Large intestine (tissue), 3 donors: ENCODE measurements at regions not wholly inside any gene's neighbourhood (a gene's known extent, or its start where the extent isn't known, plus 50 kb on each side); places are given as distances from the start of the nearest gene placed in this dataset.

Experiments used
- DNase-seq, 2 donors: peaks; one replicate each; pipeline versions ENCODE4 v3.0.0 to v3.0.0-alpha.2; 2013
- H3K27ac ChIP-seq: one replicate; pipeline ENCODE4 v1.5.1; 2013; ENCODE audit warnings: low read length
- H3K27me3 ChIP-seq: 2 replicates; pipeline ENCODE4 v1.6.1; 2013; ENCODE audit warnings: low read length; ENCODE audit not compliant: control insufficient read depth, insufficient read depth
- H3K36me3 ChIP-seq: 2 replicates; pipeline ENCODE4 v1.6.1; 2013; ENCODE audit warnings: low read length; ENCODE audit not compliant: control insufficient read depth, insufficient read depth
- H3K4me1 ChIP-seq: one replicate; pipeline ENCODE4 v1.6.1; 2013; ENCODE audit warnings: low read length; ENCODE audit not compliant: control insufficient read depth, insufficient read depth
- H3K4me3 ChIP-seq: one replicate; pipeline ENCODE4 v1.5.1; 2013; ENCODE audit warnings: low read length
- H3K9me3 ChIP-seq: one replicate; pipeline ENCODE4 v1.6.1; 2013; ENCODE audit warnings: mild to moderate bottlenecking, low read depth, low read length, moderate library complexity; ENCODE audit not compliant: control insufficient read depth
- WGBS: methylation state at CpG from one replicate; pipeline ENCODE4 v1.1.5; 2013; ENCODE audit warnings: low lambda C conversion rate; ENCODE audit not compliant: insufficient coverage; 5-methylcytosine and 5-hydroxymethylcytosine counted together

GRCh38 chr17:69732272-69732918, 317.9 kb downstream of the MAP2K6 start:
- no peaks in the 10 kb centered on the region for H3K36me3 ChIP-seq
- no peak overlapping the region for H3K27ac ChIP-seq
- 60% methylated on average over 1 of the region's 3 CpGs for WGBS
- no peaks in the 10 kb centered on the region for H3K27me3 ChIP-seq
- DNase-seq: no peak
- H3K4me3 ChIP-seq: no peak overlapping the region
- H3K9me3 ChIP-seq: no peaks in the 10 kb centered on the region
- no peaks in the 10 kb centered on the region for H3K4me1 ChIP-seq

DNA sequence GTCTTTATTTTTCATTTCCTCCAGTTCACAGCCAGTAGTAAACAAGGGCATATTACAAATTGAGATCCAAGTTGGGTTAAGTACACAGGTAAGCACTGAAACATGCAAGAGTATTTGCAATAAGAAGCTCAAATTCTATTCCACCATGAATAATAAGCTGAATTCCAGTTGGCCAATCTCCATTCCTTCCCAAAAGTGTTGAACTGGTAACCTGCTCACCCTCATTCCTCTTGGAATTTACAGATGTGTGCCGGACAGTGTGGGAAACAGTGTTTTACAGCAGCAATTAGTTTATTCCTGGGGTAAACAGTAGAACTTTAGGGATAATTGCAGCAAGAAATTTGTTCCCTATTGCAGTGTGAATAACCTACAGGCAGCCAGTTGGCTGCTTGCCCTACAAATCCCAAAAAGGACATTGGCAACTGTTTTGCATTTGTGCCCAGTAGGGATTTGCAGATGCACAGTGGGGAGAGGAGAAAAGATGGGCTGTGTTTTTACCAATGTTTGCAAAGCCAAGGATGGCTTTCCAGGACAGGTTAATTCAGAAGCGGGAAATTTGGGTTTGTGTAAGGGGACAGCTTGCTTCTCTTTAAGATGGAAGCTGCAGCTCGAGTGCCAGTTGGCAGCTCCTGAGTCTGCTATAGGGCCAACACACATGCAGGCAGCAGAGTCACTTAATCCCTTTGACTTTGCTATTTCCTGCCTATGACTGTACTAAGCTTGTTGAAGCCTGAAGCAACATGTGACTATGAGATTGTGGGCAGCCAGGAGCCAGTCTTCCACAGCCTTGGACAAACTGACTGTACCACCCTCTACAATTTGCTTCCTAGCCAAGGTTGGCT, 318.9 kb downstream of the MAP2K6 start:
- H3K36me3 ChIP-seq: no peaks in the 10 kb centered on the region
- H3K4me1 ChIP-seq: no peaks in the 10 kb centered on the region
- H3K27me3 ChIP-seq: no peaks in the 10 kb centered on the region
- H3K27ac ChIP-seq: no peak overlapping the region
- no peak for DNase-seq
- no CpG with 5 or more reads among the region's 3 CpGs for WGBS
- no peak overlapping the region for H3K4me3 ChIP-seq
- H3K9me3 ChIP-seq: no peaks in the 10 kb centered on the region

DNA sequence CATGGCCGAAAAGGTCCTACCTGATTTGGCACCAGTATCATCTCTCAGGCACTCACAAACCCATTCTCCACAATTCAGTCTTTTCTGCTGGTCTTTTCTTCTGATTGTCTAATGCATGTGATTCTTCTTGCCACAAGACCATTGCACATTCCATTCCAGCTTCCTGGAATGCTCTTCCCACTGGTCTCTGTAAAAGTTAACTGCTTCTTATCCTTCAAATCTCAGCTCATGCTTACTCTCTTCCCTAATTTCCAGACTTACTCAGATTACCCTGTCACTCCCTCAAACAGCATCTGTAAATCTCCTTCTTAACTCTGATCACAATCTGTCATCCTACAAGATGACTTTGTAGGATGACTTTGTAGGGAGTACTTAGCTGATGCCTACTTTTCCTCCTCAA, 320.2 kb downstream of the MAP2K6 start:
- DNase-seq: no peak
- Histone ChIP-seq H3K27me3 (no peaks in the 10 kb centered on the region), H3K36me3 (no peaks in the 10 kb centered on the region), H3K9me3 (no peaks in the 10 kb centered on the region), H3K4me3 (no peak overlapping the region), H3K27ac (no peak overlapping the region), H3K4me1 (no peaks in the 10 kb centered on the region)
- WGBS: 100% methylated on average over 1 of the region's 1 CpG

DNA sequence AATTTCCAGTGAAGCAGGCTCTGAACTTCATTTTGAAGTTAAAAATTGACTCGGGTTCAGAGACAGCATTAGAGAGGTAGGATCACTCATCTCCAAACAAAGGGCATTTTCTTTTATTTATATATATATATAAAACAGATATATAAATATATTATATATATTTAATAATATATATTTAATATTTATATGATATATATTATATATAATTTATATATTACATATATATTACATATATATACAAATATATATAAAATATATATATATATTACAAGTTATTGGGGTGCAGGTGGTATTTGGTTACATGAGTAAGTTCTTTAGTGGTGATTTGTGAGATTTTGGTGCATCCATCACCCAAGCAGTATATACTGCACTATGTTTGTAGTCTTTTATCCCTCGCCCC, 320.8 kb downstream of the MAP2K6 start:
- no peak overlapping the region for H3K27ac ChIP-seq
- no peaks in the 10 kb centered on the region for H3K36me3 ChIP-seq
- WGBS: 80% methylated on average over 1 of the region's 2 CpGs
- H3K4me3 ChIP-seq: no peak overlapping the region
- no peaks in the 10 kb centered on the region for H3K4me1 ChIP-seq
- no peaks in the 10 kb centered on the region for H3K9me3 ChIP-seq
- H3K27me3 ChIP-seq: no peaks in the 10 kb centered on the region
- no peak for DNase-seq

GRCh38 chr17:69743091-69743490, 328.6 kb downstream of the MAP2K6 start:
- Histone ChIP-seq H3K27me3 (no peaks in the 10 kb centered on the region), H3K9me3 (no peaks in the 10 kb centered on the region), H3K4me3 (no peak overlapping the region), H3K4me1 (no peaks in the 10 kb centered on the region), H3K36me3 (no peaks in the 10 kb centered on the region), H3K27ac (no peak overlapping the region)
- WGBS: no CpG with 5 or more reads among the region's 3 CpGs
- no peak for DNase-seq

DNA sequence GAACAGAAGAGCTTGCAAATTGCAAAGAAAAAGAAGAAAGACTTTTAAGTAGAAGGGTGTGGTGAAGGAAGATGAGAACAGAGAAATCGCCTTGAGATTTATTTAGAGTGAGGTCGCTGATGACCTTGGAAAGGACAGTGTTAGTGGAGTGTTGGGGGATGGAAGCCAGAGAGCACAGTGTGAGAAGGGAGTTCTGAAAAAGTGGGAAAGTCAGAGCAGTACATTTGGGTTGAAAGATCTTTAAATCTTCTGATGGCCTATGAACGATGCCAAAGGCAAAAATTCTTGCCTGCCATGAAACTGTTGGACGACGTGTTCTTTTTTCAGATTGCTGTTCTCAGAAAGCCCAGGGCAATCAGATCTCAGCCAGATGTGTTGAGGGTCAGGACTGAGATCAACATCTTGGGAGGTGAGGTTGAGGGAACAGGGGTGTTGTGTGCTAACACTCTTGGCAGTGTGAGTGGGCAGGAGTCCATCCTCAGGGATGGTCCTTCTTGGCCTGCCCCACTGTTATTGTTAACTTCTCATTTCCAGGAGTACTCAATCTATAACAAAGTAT, 330.1 kb downstream of the MAP2K6 start:
- H3K27me3 ChIP-seq: no peaks in the 10 kb centered on the region
- H3K27ac ChIP-seq: no peak overlapping the region
- H3K4me1 ChIP-seq: no peaks in the 10 kb centered on the region
- H3K4me3 ChIP-seq: no peak overlapping the region
- no peak for DNase-seq
- 95% methylated on average over 2 of the region's 5 CpGs for WGBS
- no peaks in the 10 kb centered on the region for H3K9me3 ChIP-seq
- no peaks in the 10 kb centered on the region for H3K36me3 ChIP-seq

DNA sequence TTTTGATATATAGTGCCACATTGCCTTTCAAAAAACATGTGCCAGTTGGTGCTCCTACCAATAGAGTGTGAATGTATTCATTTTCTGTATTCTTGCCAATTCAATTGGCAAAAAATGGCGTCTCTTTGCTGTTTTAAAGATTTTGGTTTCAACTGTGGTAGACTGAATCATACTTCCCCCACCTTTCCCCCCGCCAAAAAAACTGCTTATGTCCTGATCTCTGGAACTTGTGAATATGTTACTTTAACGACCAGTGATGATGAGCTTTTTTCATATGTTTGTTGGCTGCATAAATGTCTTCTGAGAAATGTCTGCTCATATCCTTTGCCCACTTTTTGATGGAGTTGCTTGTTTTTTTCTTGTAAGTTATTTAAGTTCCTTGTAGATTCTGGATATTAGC, 325.1 kb upstream of the KCNJ16 start:
- no peak for DNase-seq
- Histone ChIP-seq H3K27ac (no peak overlapping the region), H3K4me3 (no peak overlapping the region), H3K27me3 (no peaks in the 10 kb centered on the region), H3K36me3 (no peaks in the 10 kb centered on the region), H3K4me1 (no peaks in the 10 kb centered on the region), H3K9me3 (no peaks in the 10 kb centered on the region)
- no CpG with 5 or more reads among the region's 3 CpGs for WGBS

DNA sequence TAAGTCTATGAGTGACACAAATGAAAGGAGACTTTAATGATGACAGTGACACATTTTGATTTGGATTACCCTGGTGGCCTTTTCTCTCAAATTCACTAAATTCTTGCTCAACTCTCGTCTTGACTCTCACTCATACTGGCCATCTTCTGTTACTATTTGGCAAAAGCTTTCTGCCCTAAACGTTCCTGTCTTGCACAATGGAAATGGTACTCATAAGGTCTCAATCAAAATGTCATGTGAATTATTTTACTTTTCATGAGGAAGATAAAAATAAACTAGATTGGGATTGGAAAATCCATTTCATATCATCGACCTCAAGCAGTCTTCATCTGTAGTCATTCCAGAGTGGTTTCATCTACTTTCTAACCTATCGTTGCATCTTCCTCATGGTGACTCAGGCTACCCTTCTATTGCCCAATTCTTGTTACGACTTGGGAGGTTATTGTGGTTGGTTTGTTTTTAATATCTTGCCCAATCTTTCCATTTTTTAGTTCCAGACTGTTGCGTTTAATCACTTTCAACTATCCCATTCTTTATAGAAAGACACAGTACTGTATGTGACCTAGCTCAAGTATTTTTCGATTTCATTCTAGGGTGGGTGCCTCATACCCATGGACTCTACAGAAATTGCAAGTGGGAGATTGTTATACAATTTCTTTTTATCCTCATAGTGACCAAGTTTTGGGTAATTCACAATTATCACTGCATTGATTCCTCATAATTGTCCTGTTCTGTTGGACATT, 317.2 kb upstream of the KCNJ16 start:
- WGBS: 89% methylated on average over 5 of the region's 7 CpGs
- DNase-seq: no peak

DNA sequence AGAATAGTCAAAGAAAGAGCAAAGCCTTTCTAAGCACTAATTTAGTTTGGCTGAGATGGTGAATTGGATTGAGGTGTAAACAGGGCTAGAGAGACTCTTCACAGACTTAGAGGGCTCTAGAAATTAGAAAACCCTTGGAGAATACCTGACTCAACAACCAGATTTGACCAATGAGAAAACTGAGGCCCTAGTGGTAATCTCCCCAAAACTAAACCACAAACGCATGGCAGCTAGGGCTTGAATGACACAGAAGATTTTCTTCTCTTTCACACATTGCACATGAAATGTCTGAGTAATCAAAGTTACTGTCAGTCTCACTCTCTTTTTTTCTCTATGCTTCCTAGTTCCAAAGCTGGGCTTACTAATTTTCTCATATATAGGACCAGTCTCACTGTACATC, 314.5 kb upstream of the KCNJ16 start:
- Histone ChIP-seq H3K4me3 (no peak overlapping the region), H3K4me1 (no peaks in the 10 kb centered on the region), H3K9me3 (no peaks in the 10 kb centered on the region), H3K27me3 (no peaks in the 10 kb centered on the region), H3K27ac (no peak overlapping the region), H3K36me3 (no peaks in the 10 kb centered on the region)
- no CpG with 5 or more reads among the region's 1 CpG for WGBS
- DNase-seq: no peak

More for the DNA sequence above, 317.2 kb upstream of the KCNJ16 start:
- H3K4me1 ChIP-seq: no peaks in the 10 kb centered on the region
- H3K4me3 ChIP-seq: no peak overlapping the region
- H3K27ac ChIP-seq: no peak overlapping the region
- H3K9me3 ChIP-seq: no peaks in the 10 kb centered on the region
- no peaks in the 10 kb centered on the region for H3K36me3 ChIP-seq
- no peaks in the 10 kb centered on the region for H3K27me3 ChIP-seq

- Histone ChIP-seq H3K36me3 (no peaks in the 10 kb centered on the region), H3K4me1 (no peaks in the 10 kb centered on the region), H3K27ac (no peak overlapping the region), H3K9me3 (no peaks in the 10 kb centered on the region), H3K27me3 (no peaks in the 10 kb centered on the region), H3K4me3 (no peak overlapping the region)
- DNase-seq: no peak
- 60% methylated on average over 1 of the region's 1 CpG for WGBS
Measured at GRCh38 chr17:69761011-69761410, 314.0 kb upstream of the KCNJ16 start.
